ENCODE measurements at regions not wholly inside any gene's neighbourhood (a gene's known extent, or its start where the extent isn't known, plus 50 kb on each side); places are given as distances from the start of the nearest gene placed in this dataset.

- TF ChIP-seq SPI1 (IDR thresholded peaks at IDR 0.05; ENCODE audit: borderline replicate concordance, low read depth) = no peak
- TF ChIP-seq CTCF (IDR thresholded peaks at IDR 0.05; ENCODE audit: insufficient read depth, low read length) = no peak
- TF ChIP-seq POLR2AphosphoS5 (IDR thresholded peaks at IDR 0.05; ENCODE audit: low read depth) = no peak
- TF ChIP-seq REST (IDR thresholded peaks at IDR 0.05; ENCODE audit: insufficient replicate concordance, low read depth) = no peak
- no peak for TF ChIP-seq GABPA (IDR thresholded peaks at IDR 0.05; ENCODE audit: low read depth)
Measured at GRCh38 chr3:147518465-147518864, 109.3 kb downstream of the ZIC1 start.

Measured in HL-60 (cell line).